CD4-positive, alpha-beta T cell treated with Interferon alpha-2 for 1 hour (primary cell): ENCODE measurements at regions not wholly inside any gene's neighbourhood (a gene's known extent, or its start where the extent isn't known, plus 50 kb on each side); places are given as distances from the start of the nearest gene placed in this dataset.

Experiments used
- DNase-seq, 2 donors: peaks; one replicate each; pipeline ENCODE4 v3.0.0-alpha.2; 2020 to 2022

DNA sequence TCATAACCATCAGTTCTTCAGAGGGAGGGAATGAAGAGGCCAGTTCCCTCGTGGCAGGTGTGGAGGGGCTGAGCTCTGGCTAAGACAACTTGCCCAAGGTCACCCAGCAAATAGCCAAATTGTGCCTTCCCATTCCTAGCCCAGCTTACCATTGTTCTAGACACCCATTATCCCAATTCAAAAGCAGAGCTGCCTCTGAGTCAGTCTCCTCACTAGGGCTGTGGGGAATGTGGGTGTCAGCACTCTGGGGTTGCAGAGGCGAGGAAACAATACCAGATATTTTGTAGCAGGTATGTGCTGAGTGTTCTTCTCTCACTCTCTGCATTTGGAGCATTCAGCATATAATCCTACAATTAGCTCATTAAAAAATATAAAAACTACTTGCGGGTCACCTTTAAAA, 270.8 kb downstream of the PSAT1 start:
- no peak for DNase-seq

DNA sequence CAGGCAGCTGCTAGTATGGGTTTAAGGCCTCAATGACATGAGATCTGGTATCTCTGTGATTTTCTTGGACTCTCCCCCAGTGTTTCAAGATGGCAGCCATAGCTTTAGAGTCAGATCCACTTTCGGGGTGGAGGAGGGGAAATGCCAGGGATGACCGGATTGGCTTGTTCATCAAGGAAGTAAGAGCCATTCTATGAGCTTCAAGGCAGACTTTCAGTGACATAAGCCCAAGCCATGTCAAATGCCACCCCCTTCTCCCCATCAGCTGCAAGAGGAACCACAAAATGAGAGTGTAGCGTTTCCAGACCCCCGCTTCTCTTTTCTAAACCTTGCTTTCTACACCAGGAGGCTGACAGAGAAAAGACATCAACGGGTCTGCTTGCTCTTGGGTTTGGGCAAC, 271.8 kb downstream of the PSAT1 start:
- DNase-seq: no peak

DNA sequence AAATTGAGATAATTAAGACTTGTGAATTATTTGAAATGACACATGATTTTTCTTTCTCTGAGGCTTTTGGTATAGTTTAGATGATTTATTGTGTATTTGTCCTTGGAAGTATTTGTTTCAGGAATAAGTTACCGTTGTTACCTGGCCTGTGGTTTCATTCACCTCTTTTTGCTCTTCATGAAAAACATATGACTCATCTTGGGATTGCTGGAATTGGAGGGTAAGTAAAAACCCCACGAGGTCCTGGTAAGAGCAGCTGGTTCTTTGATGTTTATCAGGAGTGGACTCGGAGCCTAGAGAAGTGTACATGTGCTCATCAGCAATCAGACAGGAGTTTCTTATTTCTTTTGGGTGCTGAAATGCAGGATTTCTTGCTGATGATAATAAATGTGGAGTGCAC, 275.3 kb downstream of the PSAT1 start:
- DNase-seq: no peak

DNA sequence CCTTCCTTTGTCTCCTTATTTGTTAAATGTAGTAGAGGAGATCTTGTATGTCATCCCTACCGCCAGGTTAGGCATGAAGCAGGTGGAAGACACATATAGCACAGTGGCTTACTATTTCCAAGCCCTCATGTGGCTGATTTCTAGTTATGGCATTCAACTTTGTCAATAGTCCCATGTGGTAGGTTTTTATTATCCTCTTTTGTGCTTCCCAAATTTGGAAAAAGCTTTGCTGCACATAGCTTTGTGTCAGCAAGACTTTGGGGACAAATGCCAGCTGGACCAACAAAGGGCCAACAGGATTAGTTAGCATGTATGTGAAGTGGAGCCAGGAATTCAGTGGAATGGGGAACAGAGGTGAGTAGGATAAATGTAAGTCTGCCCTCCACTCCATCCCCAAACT, 276.3 kb downstream of the PSAT1 start:
- no peak for DNase-seq

DNA sequence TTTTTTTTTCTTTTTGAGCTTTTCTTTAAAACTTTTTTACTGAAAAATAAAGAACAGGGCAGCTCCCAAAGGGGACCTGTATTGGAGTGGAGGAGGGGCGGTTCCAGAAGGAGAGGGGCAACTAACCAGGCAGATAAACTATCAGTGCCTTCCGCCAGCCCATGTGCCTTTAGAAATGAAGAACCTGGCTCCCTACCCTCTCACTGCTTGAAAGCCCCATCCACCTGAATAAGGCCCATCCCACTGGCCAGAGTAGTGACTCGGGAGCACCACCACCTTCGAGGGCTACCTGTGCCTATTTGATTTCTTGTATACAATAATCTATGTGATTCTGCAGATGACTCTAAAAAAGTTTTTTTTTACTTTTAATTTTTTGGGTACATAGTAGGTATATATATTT, 276.7 kb downstream of the PSAT1 start:
- DNase-seq: no peak

DNA sequence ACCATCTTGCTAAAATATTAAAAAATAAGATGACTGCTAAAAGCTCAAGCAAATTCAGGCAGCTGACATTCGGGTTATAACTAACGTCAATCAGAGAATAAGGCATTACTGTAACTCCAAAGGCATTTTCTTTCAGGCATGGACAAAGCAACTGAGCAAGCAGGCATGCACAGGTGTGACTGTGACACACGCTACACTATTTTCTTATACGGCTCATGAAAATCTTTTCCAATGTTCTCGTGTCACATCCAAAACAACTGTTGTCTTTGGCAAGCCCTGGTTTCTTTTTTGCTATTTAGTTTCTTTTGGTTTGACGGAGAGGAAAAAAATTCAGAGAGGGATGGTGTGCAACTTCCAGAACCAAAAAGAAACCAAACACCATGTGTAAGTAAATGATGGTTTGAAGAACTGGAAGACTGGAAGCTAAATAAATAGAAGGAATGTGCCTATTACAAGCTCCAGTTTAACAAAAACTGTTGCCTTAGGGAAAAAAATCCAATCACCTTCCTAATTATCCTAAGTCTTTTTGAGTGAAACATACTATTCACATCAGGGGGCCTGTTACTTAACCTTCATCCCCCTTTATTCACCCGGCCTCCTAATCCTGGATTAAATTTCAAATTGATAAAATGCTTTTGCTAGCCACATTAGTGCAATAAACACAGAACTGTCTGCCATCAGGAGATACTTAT, 277.6 kb downstream of the PSAT1 start:
- no peak for DNase-seq

DNA sequence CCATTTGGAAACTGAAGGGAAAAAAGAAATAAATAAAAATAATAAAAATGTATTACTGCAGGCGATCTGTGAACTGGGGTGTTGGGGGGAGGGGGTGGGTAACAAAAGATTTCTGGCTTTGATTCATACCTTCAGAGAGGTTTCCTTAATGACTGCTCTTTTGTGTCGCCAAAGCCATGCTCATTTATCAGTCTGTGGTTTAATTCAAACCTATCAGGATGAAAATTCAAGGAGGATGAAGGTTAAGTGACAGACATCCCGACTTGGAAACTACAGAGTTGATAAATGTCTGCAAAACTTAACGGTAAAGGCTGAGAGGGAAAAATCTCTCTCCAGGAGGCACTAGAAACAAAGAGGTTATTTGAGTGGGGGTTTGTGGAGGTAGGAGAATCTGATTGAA, 278.2 kb downstream of the PSAT1 start:
- DNase-seq: no peak

DNA sequence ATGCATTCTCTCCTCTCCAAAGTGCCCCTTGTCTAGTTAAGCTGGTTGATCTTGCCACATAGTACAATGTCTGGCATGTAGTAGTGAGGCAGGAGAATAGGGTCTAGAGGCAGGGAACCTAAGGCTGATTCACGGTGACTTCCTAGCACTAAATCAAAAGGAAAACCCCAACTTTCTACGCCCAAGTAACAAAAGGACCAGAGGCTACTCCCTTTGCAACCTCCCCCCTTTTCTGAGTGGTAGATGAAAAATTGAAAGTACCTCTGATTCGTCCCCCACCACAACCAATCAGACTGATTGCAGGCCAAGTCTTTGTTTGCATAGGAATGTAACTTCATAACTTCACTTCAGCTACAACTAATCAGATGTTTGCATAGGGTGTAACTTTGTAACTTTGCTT, 278.8 kb downstream of the PSAT1 start:
- no peak for DNase-seq

DNA sequence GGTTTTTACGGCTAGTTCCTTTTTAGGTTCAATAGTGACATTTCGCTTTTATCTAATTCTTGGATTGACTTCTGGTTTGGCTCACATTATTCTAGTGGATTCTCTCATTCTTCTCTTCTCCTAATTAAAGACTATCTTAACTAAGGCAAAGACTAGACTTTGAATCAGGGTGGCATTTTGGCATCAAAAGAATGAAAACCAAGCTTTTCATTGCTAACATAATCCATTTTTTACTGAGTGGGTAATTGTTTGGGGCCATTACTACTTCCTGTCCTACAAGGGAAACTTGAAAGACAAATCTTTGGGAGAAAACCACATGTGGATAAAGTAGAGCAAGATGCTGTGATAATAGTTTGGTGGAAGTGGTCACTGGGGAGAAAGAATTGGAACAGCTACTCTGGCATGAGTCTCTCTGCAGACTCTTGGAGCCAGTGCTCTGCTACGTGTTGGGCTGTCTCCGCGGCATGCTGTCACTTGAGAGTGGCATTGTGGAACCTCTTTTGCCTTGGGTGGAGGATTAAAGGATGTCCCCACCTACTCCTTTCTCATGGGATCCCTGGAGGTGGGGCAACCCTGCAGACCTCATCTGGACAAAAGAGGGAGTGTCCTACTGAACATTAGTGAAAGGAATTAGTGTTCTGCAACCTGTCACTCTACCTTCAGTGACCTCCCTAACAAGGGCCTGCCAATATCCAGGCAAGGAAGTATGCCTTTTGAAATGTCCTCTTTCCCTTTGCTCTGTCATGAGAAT, 280.4 kb downstream of the PSAT1 start:
- DNase-seq: no peak

DNA sequence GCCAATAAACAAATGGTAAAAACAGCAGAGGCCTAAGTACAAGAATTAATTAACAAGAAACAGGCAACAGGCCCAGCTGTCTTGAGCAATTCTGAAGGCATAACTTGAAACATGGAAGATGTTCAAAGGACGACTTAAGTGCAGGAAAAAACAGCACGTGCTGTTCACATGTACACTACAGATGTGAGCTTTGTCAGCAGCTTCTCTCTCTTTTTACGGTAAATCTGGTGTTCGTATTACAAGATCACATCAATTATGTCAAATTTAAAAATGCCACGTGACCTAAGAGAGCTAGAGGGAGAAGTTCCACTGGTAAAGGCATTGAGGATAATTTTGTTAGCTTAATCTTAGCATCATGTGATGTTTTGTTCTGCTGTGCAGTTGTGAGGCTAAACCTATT, 281.1 kb downstream of the PSAT1 start:
- DNase-seq: no peak

DNA sequence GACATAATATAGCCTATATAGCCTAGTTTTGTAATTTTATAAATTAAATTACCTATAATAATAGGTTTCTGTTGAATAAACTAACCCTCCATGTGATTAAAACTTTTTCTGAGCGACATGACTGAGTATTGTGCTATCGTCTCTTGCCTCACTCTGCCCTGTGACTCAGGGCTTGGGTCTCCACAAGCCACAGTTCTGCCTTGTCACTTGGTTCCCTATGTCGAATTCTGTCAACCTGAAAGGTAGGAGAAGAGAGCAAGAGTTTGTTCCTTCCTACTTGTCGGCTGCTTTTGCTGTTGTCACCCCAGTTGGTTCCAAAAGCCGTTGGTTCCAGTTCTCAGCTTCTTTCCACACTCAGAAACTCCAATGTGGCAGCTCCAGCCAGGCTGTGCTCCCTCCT, 285.9 kb downstream of the PSAT1 start:
- no peak for DNase-seq

DNA sequence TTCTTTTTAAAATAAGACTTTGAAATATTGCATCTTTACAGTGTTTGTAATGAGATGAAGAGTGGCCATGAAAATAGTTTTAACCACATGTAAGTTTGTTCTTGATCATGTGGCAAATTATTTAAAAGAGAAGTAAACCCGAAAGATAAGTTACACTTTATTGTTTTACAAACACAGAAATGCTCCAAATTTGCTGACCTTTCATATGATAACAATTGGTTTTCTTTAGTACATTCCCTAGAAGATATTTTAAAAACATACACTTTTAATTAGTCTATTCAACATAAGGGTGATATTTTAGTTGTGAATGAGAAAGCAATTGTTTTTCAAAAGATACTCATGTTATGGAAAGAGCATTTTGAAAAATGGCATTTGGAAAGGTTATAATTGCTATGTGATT, 287.7 kb downstream of the PSAT1 start:
- no peak for DNase-seq

DNA sequence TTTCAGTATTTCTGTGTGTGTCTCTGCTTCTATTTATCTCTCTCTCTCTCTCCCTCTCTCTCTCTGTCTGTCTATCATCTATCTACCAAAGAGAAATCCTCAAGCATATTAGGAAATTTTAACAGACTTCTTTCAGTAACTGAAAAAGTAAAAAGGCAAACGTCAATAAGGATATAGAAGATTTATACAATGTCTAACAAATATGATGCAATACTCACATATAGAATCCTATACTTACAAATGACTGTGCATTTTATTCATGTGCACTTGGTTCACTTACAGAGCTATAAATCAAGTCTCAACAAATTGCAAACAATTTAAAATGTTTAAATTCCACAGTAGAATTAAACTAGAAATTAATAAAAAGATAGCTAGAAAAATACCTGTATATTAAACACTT, 289.0 kb downstream of the PSAT1 start:
- DNase-seq: no peak

DNA sequence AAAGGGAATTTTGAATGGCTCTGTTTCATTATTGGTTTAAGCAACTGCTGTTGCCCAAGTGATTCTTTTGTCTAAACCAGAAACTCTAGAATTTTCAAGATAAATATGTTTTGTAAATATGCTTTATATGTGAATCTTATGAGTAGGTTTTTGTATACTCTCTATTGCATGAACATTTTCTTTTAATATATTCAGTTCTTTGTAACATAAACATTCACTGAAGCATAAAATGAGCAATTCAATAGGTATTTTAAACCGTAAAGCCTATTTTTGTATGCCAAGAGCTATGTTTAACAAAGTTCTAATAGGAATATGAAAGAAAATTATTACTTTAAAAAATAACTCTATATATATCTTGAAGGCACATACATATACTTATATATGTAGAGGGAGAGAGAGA, 293.1 kb downstream of the PSAT1 start:
- no peak for DNase-seq

DNA sequence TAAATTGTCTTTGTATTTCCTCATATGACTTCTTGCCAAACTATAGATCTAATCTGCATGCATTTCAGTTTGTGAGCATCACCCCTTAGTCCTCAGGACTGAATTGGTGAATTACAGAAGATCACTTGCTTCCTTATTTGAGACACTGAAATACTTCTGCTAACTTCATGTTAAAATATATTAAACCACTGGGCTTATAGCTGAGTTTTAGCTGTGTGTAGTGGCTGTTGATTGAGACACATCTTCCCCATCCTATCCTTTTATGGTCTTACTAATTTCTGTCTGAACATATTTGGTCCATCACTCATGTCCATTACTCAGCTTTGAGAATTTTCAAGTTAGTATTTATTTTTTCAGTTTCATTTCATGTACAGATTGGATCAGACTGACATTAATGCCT, 295.9 kb downstream of the PSAT1 start:
- DNase-seq: no peak

DNA sequence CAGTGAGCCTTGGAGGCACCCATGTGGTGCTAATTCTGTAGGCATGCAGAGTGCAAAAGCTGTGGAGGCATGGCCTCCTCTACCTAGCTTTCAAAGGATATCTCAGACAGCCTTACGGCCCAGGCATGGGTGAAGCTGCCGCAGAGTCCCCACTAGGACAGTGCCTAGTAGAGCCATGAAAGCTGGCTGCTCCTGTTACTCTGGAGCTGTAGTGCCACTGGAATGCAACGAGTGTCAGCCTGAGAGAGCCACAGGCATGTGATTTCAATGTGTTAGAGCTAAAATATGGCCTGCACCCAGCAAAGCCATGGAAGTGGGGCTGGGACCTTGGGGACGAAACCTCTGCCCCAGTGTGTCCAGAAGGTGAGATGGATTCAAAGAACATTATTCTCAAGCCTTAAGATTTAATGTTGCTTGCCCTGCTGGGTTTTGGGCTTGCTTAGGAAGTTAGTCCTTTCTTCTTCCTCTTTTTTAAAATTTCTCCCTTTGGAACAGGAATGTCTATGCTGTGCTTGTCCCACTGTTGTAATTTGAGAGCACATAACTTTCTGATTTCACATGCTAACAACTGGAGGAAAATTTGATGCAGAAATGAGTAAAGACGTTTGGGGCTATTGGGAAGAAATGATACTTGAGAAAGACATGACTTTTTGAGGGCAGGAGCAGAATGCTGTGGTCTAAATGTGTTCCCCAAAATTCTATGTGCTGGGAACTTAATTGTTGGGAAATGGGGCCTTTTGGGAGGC, 298.4 kb downstream of the PSAT1 start:
- no peak for DNase-seq

DNA sequence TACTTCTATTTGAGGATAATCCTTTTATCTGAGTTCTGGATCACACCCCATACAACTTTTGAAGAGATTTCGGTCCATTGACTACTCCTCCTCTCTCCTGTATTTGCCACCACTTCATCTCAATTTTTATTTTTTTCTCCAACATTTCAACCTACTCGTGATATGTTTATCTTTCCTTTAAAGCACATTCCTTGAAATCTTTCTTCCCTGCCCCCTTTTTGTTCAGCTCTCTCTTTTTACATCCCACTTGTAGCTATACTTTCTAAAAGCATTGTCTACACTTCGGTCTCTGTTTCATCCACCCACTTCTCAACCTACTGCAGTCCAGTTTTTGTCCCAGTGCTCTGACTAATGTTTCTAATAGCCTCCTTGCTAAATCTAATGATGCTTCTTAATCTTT, 299.4 kb downstream of the PSAT1 start:
- DNase-seq: no peak

DNA sequence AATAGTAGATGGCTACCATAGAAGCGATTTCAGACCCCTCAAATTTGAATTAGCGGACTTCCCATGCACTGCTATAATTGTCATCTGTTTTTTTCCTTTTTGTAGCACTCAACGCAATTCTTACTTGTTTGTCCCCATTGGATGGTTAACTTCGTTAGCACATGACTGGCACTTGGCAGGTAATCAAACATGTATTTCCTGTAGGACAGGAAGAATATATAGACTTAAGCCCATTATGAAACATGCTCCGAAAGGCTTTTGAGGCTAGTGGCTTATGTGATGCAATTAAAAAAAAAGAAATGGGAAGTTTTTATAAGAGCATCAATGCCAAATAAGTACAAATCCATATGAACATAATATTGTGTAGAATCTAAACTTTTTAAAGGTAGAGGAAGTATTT, 301.2 kb downstream of the PSAT1 start:
- no peak for DNase-seq

DNA sequence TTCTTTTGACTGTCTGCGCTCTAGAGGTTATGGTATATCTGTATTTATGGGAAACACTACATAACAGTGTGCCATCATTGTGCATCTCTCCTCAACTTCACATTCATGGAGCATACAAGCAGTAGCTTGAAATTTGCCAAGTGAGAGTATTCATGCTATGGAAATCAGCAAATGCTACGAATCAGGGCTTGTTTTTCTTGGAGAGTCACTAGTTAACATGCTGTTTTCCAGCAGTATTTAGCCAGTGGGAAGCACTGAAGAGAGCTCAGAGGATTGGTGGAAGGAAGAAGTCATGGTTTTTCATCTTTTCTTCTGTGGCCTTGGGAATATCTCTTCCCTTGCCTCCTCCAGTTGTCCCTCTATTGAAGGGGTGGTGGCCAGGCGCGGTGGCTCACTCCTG, 303.0 kb downstream of the PSAT1 start:
- DNase-seq: no peak

DNA sequence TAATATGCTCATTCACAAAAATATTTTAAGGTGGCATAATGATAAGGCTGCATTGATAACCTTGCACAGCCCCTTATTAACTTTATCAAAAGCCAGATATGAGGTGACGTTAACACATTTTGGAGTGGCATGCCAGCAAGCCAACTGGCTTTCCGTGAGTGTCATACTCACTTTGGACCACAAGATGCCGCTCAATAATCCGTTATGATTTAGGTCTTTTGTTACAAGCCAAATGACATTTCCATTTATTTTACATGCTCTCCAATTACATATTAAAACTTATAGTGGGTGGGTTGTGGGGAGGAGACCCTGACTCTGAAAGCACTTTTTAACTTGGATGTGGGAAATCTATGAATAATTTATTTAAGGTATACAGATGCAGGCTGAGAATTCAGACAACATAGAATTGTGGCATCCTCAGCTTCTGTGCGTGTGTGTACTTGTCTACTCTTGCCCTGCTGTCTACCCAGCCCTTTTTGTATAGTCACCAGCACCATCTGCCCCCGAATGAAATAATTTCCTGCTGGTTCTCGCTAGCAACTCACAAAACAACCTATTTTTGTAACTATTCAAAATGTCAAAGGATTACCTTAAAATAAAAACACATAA, 305.1 kb downstream of the PSAT1 start:
- DNase-seq: no peak

DNA sequence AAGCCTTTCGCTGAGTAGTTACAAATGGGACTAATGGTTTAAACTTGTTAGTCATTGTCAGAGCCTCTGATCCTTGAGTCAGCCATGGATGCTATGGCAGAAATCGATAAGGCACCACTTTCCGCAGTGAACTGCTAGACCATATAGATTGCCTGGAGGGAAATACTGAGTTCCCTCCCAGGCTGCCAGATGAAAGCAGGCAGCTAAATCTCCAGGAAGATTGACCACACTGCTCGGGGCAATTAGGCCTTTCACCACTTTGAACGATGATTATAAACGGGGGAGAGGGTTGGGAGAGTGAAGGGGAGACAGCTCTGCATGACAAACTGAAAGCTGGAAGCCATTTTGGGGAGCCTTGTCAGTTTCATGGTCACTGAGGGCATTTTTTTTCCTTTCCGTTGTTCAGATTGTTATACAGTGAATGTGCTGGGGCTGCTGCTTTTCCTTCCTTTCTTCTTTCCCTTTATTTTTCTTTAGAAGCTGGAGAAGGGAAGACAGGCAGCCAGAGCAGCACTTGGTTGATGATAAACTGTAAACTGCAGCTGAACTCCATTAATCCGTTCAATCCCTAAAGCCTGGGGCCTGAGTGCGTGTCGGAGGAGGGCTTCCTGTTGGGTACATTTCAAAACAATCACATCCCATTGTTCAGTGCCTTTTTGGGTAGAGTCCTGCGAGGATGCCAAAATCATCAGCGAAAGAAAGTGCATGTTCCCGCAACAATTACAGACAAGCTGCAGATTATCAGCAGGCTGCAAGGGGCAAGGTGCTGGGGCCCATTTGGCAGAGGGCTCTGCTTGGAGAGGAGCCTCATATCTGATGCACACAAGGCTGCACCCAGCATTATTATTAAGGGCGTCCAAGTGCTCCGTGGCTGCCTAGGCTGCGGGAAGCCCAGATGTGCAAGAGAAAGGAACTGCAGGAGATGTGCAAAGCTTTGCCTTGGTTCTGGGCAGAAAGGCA, 308.4 kb downstream of the PSAT1 start:
- no peak for DNase-seq

DNA sequence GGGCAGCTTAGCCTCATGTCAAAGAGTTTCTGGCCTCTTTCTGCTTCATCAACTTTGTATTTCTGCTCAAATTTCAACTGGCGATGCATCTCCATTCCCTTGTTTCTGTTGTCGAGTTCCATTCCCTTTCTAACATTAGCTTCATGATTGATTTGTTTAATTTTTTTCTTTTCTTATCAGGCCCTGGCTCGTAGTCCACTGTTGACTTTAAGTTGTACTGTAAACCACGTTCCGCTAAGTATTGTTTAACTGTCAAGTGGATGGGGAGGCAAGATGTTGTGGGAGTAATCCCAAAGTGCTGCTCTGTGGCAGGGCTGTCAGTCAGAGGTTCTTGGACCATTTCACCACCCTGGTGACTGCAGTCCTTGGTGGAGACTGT, 309.1 kb downstream of the PSAT1 start:
- DNase-seq: no peak

DNA sequence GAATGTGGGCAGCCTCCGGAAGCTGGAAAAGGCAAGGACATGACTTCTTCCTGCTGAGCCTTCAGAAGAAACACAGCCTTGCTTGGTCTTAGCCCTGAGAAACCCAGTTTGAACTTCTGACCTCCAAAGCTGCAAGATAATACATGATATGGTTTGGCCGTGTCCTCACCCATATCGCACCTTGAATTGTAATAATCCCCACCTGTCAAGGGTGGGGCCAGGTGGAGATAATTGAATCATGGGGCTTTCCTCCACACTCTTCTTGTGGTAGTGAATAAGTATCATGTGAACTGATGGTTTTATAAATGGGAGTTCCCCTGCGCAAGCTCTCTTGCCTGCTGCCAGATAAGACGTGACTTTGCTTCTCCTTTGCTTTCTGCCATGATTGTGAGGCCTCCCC, 310.9 kb downstream of the PSAT1 start:
- no peak for DNase-seq
